RWPE1 (cell line): ENCODE measurements at regions not wholly inside any gene's neighbourhood (a gene's known extent, or its start where the extent isn't known, plus 50 kb on each side); places are given as distances from the start of the nearest gene placed in this dataset.
"Not testable (repeated sequence)": the region's sequence is repeated elsewhere in the genome, so short reads cannot be mapped to it uniquely, and the experiment has no call there.

Source experiments
- CTCF ChIA-PET: fragments of 350-600 bp; sonication (Branson Sonifier 250); formaldehyde crosslinking; extraction: SDS; loops from one replicate; lab custom pipeline; 2021; lab: Yijun Ruan, JAX
- POLR2A ChIA-PET: fragments of 400-600 bp; formaldehyde crosslinking; extraction: SDS; loops from one replicate; lab custom pipeline; 2020; ENCODE audit warnings: antibody characterized with exemption; ENCODE audit not compliant: low non-redundant PET; lab: Yijun Ruan, JAX
- DNase-seq: peaks from one replicate; pipeline ENCODE4 v3.0.0; 2012; ENCODE audit warnings: low spot score
- H3K27ac ChIP-seq: fragments of 450-650 bp; 2 replicates; pipeline ENCODE4 v1.5.1; 2017
- TF ChIP-seq, protein P1 (sequence below): fragments of 450-650 bp; conservative IDR thresholded peaks from 2 replicates; pipeline ENCODE4 v1.5.1; 2017; ENCODE audit warnings: low read depth, mild to moderate bottlenecking

DNA sequence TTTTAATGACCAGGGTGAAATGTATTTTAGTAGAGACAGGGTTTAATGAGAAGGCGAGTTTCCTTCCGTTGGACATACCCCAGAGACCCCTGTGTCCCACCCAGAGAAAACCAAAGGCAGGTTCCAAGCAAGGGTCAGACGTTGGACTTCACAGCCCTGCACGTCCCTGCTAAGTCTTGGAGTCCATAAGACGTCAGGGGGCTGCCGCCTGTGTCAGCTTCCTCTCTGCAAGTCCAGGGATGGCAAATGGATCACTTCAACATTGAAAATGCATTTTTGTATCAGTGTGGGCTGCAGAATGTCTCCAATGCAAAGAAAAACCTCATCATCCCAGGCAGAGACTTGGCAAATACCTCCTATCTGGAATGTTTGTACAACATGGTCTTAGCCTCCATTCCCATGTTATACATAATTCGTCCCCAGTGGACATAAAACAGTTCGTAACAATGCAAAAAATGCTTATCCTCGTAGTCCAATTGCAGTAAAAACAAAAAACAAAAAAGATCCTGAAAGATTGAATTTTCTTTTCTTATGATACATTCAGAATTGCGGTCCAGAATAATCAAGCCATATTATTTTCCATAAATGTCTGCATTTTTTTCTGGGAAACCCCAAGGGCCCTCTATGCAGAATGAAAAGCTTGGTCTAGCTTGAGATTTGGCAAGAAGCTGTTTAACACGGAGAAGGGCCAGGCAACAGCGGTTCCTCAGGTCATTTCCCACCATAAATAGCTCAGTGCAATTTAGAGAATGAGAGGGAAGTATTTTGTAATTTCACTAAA, 190.9 kb downstream of the SHOX start:
- ChIA-PET POLR2A (no interaction called here), CTCF (no interaction called here)
- DNase-seq, result no peak
- H3K27ac ChIP-seq, result no peak overlapping the region
- TF ChIP-seq, protein P1, sequence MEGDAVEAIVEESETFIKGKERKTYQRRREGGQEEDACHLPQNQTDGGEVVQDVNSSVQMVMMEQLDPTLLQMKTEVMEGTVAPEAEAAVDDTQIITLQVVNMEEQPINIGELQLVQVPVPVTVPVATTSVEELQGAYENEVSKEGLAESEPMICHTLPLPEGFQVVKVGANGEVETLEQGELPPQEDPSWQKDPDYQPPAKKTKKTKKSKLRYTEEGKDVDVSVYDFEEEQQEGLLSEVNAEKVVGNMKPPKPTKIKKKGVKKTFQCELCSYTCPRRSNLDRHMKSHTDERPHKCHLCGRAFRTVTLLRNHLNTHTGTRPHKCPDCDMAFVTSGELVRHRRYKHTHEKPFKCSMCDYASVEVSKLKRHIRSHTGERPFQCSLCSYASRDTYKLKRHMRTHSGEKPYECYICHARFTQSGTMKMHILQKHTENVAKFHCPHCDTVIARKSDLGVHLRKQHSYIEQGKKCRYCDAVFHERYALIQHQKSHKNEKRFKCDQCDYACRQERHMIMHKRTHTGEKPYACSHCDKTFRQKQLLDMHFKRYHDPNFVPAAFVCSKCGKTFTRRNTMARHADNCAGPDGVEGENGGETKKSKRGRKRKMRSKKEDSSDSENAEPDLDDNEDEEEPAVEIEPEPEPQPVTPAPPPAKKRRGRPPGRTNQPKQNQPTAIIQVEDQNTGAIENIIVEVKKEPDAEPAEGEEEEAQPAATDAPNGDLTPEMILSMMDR, result no peak

DNA sequence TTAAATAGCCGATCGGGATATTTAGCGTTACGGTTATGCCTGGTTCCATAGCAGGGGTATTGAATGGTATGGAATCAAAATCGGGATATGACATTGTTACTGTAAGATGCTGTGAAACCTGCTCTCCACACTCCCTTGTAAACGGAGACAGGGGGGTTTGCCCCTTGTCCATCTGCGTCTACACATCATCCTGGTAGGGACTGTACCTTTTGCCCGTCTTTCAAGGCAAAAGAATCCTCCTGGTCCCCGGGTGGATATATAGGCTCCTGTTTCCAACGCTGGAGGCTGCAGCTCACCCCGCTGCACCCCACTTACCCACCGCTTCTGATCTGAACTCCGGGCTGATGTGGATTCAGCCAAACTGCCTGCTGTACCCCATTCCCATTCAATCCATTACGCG, 189.1 kb downstream of the SHOX start:
- POLR2A ChIA-PET, result no interaction called here
- no peak for DNase-seq
- CTCF ChIA-PET, result no interaction called here
- H3K27ac ChIP-seq, result no peak overlapping the region
- TF ChIP-seq, protein P1, result no peak

DNA sequence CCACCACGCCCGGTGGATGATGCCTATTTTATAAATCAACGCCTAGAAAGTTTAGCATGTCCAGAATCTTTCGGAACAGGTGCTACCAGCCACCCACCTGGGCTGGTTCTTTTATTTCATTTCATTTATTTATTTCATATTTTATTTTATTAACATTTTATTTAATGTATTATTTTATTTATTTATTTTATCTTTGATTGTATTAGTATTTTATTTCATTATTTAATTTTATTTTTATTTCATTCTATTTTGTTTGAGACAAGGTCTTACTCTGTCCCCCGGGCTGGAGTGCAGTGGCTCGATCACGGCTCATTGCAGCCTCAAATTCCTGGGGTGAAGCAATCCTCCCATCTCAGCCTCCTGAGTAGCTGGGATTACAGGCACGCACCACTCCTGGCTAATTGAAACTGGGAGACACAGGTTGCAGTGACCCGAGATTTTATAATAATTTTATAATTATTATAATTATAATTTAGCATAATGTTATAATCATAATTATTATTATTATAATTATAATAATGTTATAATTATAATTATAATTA, 187.2 kb downstream of the SHOX start:
- DNase-seq, result no peak
- H3K27ac ChIP-seq, result no peak overlapping the region
- ChIA-PET CTCF (no interaction called here), POLR2A (no interaction called here)
- TF ChIP-seq, protein P1, result no peak

DNA sequence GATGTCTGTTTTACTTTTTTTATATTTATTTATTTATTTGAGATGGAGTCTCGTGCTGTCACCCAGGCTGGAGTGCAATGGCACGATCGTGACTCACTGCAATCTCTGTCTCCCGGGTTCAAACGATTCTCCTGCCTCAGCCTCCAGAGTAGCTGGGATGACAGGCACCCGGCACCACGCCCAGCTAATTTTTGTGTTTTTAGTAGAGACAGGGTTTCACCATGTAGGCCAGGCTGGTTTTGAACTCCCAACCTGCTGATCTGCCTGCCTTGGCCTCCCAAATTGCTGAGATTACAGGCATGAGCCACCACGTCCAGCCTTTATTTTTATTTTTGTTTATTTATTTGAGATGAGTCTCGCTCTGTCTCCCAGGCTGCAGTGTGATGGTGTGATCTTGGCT, 186.6 kb downstream of the SHOX start:
- H3K27ac ChIP-seq, CTCF ChIA-PET, DNase-seq, POLR2A ChIA-PET: not testable (repeated sequence)

DNA sequence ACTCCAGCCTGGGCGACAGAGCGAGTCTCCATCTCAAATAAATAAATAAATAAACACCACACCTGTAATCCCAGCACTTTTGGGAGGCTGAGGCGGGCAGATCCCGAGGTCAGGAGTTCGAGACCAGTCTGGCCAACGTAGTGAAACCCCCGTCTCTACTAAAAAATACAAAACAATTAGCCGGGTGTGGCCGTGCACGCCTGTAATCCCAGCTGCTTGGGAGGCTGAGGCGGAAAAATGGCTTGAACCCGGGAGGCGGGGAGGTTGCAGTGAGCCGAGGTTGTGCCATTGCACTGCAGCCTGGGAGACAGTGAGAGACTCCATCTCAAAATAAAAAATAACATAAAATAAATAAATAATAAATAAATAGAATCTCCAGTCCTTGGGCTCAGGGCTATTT, 185.8 kb downstream of the SHOX start:
- no peak for DNase-seq
- CTCF ChIA-PET, result no interaction called here
- POLR2A ChIA-PET, result no interaction called here
- no peak overlapping the region for H3K27ac ChIP-seq
- TF ChIP-seq, protein P1, result no peak

DNA sequence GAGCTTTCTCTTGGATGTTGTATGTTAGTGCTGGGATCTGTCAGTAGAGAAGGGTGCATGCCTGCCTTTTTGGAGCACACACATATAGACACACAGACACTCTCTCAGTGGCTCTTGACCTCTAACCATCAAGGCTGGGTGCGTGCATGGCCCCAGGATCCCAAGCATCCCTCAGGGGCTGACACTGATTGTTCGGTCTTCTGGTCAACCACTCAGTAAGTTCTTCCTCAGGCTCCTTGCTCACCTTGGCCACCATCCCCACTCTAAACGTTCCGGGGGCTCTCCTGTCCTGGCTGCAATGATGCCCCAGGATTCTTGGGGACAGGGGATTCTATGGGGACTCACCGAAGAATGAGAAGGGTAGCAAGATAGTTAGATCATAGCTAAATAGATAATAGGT, 179.6 kb downstream of the SHOX start:
- ChIA-PET CTCF (no interaction called here), POLR2A (no interaction called here)
- no peak overlapping the region for H3K27ac ChIP-seq
- DNase-seq, result no peak
- TF ChIP-seq, protein P1, result no peak

DNA sequence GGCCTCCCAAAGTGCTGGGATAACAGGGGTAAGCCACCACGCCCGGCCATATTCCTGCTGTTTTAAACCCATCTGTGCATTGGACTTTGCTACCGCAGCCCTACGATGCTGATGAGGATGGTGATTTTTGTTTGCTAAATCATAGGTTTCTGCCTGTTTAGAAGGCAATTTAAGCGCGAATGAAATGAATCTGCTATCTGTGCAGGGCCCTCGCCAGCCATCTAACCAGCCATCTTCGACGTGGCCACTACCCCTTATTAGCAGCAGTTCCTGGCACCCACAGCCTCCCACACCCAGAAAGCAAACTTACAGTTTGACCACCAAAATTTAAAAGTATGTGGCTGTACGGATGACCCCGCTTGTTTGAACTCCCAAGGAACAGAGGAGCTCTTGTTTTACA, 178.5 kb downstream of the SHOX start:
- TF ChIP-seq, protein P1, result no peak
- POLR2A ChIA-PET, result no interaction called here
- no peak for DNase-seq
- H3K27ac ChIP-seq, result no peak overlapping the region
- CTCF ChIA-PET, result no interaction called here
